Activated CD4-positive, alpha-beta T cell treated with anti-CD3 and anti-CD28 coated beads, Interleukin-2, amount 50 U/mL, for 24 hours (primary cell): ENCODE measurements at regions not wholly inside any gene's neighbourhood (a gene's known extent, or its start where the extent isn't known, plus 50 kb on each side); places are given as distances from the start of the nearest gene placed in this dataset.
"Not testable (repeated sequence)": the region's sequence is repeated elsewhere in the genome, so short reads cannot be mapped to it uniquely, and the experiment has no call there.

Source experiments
- DNase-seq, 2 donors: peaks; one replicate each; pipeline ENCODE4 v3.0.0-alpha.2; 2020; ENCODE audit warnings: low read depth in 1 of 2, low spot score in 1 of 2

- DNase-seq: no peak
These were observed 236.9 kb upstream of the PRKX start for GRCh38 chrX:3950373-3950772.

- no peak for DNase-seq
These were observed 230.5 kb upstream of the PRKX start for GRCh38 chrX:3943965-3944364.

- DNase-seq: no peak
These were observed 226.7 kb upstream of the PRKX start for GRCh38 chrX:3940000-3940610.

- DNase-seq: no peak
These were observed 225.1 kb upstream of the PRKX start for GRCh38 chrX:3938587-3938986.

GRCh38 chrX:3935196-3935595, 221.7 kb upstream of the PRKX start:
- not testable (repeated sequence) for DNase-seq

GRCh38 chrX:3920424-3921017, 207.1 kb upstream of the PRKX start:
- not testable (repeated sequence) for DNase-seq

- not testable (repeated sequence) for DNase-seq
These were observed 206.4 kb upstream of the PRKX start for GRCh38 chrX:3919668-3920423.

GRCh38 chrX:3914813-3915212, 201.4 kb upstream of the PRKX start:
- DNase-seq: not testable (repeated sequence)

GRCh38 chrX:3914059-3914458, 200.6 kb upstream of the PRKX start:
- DNase-seq: not testable (repeated sequence)

- not testable (repeated sequence) for DNase-seq
These were observed 197.6 kb upstream of the PRKX start for GRCh38 chrX:3911012-3911411.

- DNase-seq: not testable (repeated sequence)
These were observed 197.2 kb upstream of the PRKX start for GRCh38 chrX:3910611-3911010.

GRCh38 chrX:3905522-3906258, 192.2 kb upstream of the PRKX start:
- not testable (repeated sequence) for DNase-seq

GRCh38 chrX:3902222-3902621, 188.8 kb upstream of the PRKX start:
- DNase-seq: not testable (repeated sequence)

- DNase-seq: not testable (repeated sequence)
These were observed 183.3 kb upstream of the PRKX start for GRCh38 chrX:3896755-3897154.

GRCh38 chrX:3882553-3882920, 169.1 kb upstream of the PRKX start:
- not testable (repeated sequence) for DNase-seq

- not testable (repeated sequence) for DNase-seq
These were observed 168.6 kb upstream of the PRKX start for GRCh38 chrX:3881898-3882552.

- not testable (repeated sequence) for DNase-seq
These were observed 167.9 kb upstream of the PRKX start for GRCh38 chrX:3881255-3881895.

GRCh38 chrX:3876393-3876792, 162.9 kb upstream of the PRKX start:
- not testable (repeated sequence) for DNase-seq

GRCh38 chrX:3875638-3876037, 162.2 kb upstream of the PRKX start:
- DNase-seq: not testable (repeated sequence)

- not testable (repeated sequence) for DNase-seq
These were observed 158.9 kb upstream of the PRKX start for GRCh38 chrX:3872226-3872879.
